GM12878 (cell line): ENCODE measurements at regions not wholly inside any gene's neighbourhood (a gene's known extent, or its start where the extent isn't known, plus 50 kb on each side); places are given as distances from the start of the nearest gene placed in this dataset.
"Not testable (repeated sequence)": the region's sequence is repeated elsewhere in the genome, so short reads cannot be mapped to it uniquely, and the experiment has no call there.

Experiments
- BCL11A ChIP-seq: IDR thresholded peaks from 2 replicates; pipeline ENCODE4 v1.6.1; 2011; ENCODE audit warnings: low read depth, low read length
- CHD1 ChIP-seq: IDR thresholded peaks from 2 replicates; pipeline ENCODE4 v1.6.1; 2012; ENCODE audit warnings: low read depth, low read length, improper control_type of control experiment
- ELK1 ChIP-seq: IDR thresholded peaks from 2 replicates; pipeline ENCODE4 v1.6.1; 2012; ENCODE audit warnings: low read depth, low read length, improper control_type of control experiment
- IRF3 ChIP-seq: fragments of 450-650 bp; IDR thresholded peaks from 2 replicates; pipeline ENCODE4 v1.6.1; 2014; ENCODE audit warnings: mild to moderate bottlenecking
- JUNB ChIP-seq: IDR thresholded peaks from 2 replicates; pipeline ENCODE4 v1.6.1; 2016; ENCODE audit warnings: antibody characterized with exemption, mild to moderate bottlenecking
- JUND ChIP-seq: IDR thresholded peaks from 2 replicates; pipeline ENCODE4 v1.6.1; 2012; ENCODE audit warnings: low read depth, mild to moderate bottlenecking, low read length, improper control_type of control experiment, moderate library complexity
- LARP7 ChIP-seq: fragments of 450-650 bp; IDR thresholded peaks from 2 replicates; pipeline ENCODE4 v1.6.1; 2017; ENCODE audit warnings: mild to moderate bottlenecking
- RAD21 ChIP-seq: IDR thresholded peaks from 2 replicates; pipeline ENCODE4 v1.6.1; 2011; ENCODE audit warnings: mild to moderate bottlenecking, low read depth, low read length, moderate library complexity; ENCODE audit not compliant: insufficient read depth
- SIN3A ChIP-seq: IDR thresholded peaks from 2 replicates; pipeline ENCODE4 v1.6.1; 2012; ENCODE audit warnings: low read depth, low read length, improper control_type of control experiment
- TAF1 ChIP-seq: IDR thresholded peaks from 2 replicates; pipeline ENCODE4 v1.6.1; 2011; ENCODE audit warnings: mild to moderate bottlenecking, low read depth, low read length, borderline replicate concordance
- ZNF274 ChIP-seq: IDR thresholded peaks from one replicate; pipeline ENCODE4 v1.8.0; 2011; ENCODE audit not compliant: insufficient read length, insufficient read depth
- TF ChIP-seq, protein P1 (sequence below): fragments of 450-650 bp; IDR thresholded peaks from 2 replicates; pipeline ENCODE4 v1.6.1; 2017; ENCODE audit warnings: mild to moderate bottlenecking
- TF ChIP-seq, protein P2 (sequence below): IDR thresholded peaks from 2 replicates; pipeline ENCODE4 v1.6.1; 2012; ENCODE audit warnings: mild to moderate bottlenecking, low read depth, low read length

DNA sequence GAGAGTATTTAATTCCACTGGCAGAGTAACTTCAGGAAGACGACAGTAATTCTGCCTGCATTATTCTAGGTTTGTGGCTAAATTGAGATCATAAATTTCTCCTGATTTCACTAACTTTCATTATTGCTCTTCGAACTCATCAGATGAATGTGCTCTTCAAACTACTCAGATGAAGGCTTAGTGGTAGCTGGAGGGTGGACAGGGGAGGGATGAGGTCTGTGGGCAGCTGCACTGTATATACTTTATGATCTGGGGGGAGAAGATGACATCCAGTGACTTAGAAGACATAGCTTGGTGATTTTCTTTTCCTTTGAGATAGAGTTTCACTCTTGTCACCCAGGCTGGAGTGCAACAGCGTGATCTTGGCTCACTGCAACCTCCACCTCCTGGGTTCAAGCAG, 59.0 kb upstream of the BMS1 start:
- TF ChIP-seq BCL11A, JUND, ZNF274, CHD1, ELK1, IRF3, TAF1, RAD21, SIN3A, JUNB, LARP7: not testable (repeated sequence)
- TF ChIP-seq, protein P1, sequence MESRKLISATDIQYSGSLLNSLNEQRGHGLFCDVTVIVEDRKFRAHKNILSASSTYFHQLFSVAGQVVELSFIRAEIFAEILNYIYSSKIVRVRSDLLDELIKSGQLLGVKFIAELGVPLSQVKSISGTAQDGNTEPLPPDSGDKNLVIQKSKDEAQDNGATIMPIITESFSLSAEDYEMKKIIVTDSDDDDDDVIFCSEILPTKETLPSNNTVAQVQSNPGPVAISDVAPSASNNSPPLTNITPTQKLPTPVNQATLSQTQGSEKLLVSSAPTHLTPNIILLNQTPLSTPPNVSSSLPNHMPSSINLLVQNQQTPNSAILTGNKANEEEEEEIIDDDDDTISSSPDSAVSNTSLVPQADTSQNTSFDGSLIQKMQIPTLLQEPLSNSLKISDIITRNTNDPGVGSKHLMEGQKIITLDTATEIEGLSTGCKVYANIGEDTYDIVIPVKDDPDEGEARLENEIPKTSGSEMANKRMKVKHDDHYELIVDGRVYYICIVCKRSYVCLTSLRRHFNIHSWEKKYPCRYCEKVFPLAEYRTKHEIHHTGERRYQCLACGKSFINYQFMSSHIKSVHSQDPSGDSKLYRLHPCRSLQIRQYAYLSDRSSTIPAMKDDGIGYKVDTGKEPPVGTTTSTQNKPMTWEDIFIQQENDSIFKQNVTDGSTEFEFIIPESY = not testable (repeated sequence)
- TF ChIP-seq, protein P2, sequence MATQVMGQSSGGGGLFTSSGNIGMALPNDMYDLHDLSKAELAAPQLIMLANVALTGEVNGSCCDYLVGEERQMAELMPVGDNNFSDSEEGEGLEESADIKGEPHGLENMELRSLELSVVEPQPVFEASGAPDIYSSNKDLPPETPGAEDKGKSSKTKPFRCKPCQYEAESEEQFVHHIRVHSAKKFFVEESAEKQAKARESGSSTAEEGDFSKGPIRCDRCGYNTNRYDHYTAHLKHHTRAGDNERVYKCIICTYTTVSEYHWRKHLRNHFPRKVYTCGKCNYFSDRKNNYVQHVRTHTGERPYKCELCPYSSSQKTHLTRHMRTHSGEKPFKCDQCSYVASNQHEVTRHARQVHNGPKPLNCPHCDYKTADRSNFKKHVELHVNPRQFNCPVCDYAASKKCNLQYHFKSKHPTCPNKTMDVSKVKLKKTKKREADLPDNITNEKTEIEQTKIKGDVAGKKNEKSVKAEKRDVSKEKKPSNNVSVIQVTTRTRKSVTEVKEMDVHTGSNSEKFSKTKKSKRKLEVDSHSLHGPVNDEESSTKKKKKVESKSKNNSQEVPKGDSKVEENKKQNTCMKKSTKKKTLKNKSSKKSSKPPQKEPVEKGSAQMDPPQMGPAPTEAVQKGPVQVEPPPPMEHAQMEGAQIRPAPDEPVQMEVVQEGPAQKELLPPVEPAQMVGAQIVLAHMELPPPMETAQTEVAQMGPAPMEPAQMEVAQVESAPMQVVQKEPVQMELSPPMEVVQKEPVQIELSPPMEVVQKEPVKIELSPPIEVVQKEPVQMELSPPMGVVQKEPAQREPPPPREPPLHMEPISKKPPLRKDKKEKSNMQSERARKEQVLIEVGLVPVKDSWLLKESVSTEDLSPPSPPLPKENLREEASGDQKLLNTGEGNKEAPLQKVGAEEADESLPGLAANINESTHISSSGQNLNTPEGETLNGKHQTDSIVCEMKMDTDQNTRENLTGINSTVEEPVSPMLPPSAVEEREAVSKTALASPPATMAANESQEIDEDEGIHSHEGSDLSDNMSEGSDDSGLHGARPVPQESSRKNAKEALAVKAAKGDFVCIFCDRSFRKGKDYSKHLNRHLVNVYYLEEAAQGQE = not testable (repeated sequence)
